Karpas-422 (cell line): ENCODE measurements at regions not wholly inside any gene's neighbourhood (a gene's known extent, or its start where the extent isn't known, plus 50 kb on each side); places are given as distances from the start of the nearest gene placed in this dataset.

Experiments
- DNase-seq: peaks from one replicate; pipeline ENCODE4 v3.0.0-alpha.2; 2015
- H2AFZ ChIP-seq: fragments of 200-600 bp; sonication (generic); 2 replicates; pipeline ENCODE4 v1.6.1; 2014; ENCODE audit warnings: antibody characterized with exemption, low read length, mixed read lengths
- H3K27ac ChIP-seq: fragments of 200-600 bp; sonication (generic); 2 replicates; pipeline ENCODE4 v1.5.1; 2014; ENCODE audit warnings: mild to moderate bottlenecking, low read length, moderate library complexity
- H3K27me3 ChIP-seq: fragments of 200-600 bp; sonication (generic); 2 replicates; pipeline ENCODE4 v1.6.1; 2014; ENCODE audit warnings: low read length, mixed read lengths
- H3K36me3 ChIP-seq: fragments of 200-600 bp; sonication (generic); 2 replicates; pipeline ENCODE4 v1.6.1; 2014; ENCODE audit warnings: low read length, mixed read lengths; ENCODE audit not compliant: insufficient read depth
- H3K4me1 ChIP-seq: fragments of 200-600 bp; sonication (generic); 2 replicates; pipeline ENCODE4 v1.6.1; 2014; ENCODE audit warnings: mild to moderate bottlenecking, low read length, mixed read lengths
- H3K4me2 ChIP-seq: fragments of 200-600 bp; sonication (generic); 2 replicates; pipeline ENCODE4 v1.6.1; 2014; ENCODE audit warnings: low read length, low read depth, mild to moderate bottlenecking; ENCODE audit not compliant: poor library complexity, severe bottlenecking
- H3K4me3 ChIP-seq: fragments of 200-600 bp; sonication (generic); 2 replicates; pipeline ENCODE4 v1.5.1; 2014; ENCODE audit warnings: mild to moderate bottlenecking, antibody characterized with exemption, low read length, mixed read lengths
- H3K79me2 ChIP-seq: fragments of 200-600 bp; sonication (generic); 2 replicates; pipeline ENCODE4 v1.6.1; 2014; ENCODE audit warnings: mild to moderate bottlenecking, low read length, mixed read lengths
- H3K9ac ChIP-seq: fragments of 200-600 bp; sonication (generic); 2 replicates; pipeline ENCODE4 v1.6.0; 2014; ENCODE audit warnings: low read length
- H3K9me2 ChIP-seq: fragments of 200-600 bp; sonication (generic), shearing (Covaris generic); replicated peaks from 2 replicates; pipeline ENCODE4 v1.6.0; 2014; ENCODE audit warnings: mild to moderate bottlenecking, low read length, moderate library complexity; ENCODE audit not compliant: insufficient read depth
- H3K9me3 ChIP-seq: fragments of 300-700, 200-600 bp; sonication (generic); 2 replicates; pipeline ENCODE4 v1.6.1; 2014; ENCODE audit warnings: low read length, mixed read lengths
- H4K20me1 ChIP-seq: fragments of 200-600 bp; sonication (generic); 2 replicates; pipeline ENCODE4 v1.6.1; 2014; ENCODE audit warnings: mild to moderate bottlenecking, antibody characterized with exemption, low read length, low read depth; ENCODE audit not compliant: insufficient read depth

- H3K27me3 ChIP-seq = 0 out of 2 replicates have a peak, but pooled peaks cover 3% of the 10 kb centered on the region
- H3K36me3 ChIP-seq = no peaks in the 10 kb centered on the region
- no peaks in the 10 kb centered on the region for H3K79me2 ChIP-seq
- H2AFZ ChIP-seq = no peak overlapping the region
- H4K20me1 ChIP-seq = no peaks in the 10 kb centered on the region
- H3K4me1 ChIP-seq = no peaks in the 10 kb centered on the region
- no peak overlapping the region for H3K4me2 ChIP-seq
- H3K9me3 ChIP-seq = no peaks in the 10 kb centered on the region
- H3K27ac ChIP-seq = no peak overlapping the region
- H3K9ac ChIP-seq = no peak overlapping the region
- DNase-seq = peak; percentile 25
- H3K9me2 ChIP-seq = no peaks in the 10 kb centered on the region
- H3K4me3 ChIP-seq = no peak overlapping the region
Measured at GRCh38 chr1:229710746-229711145, 84.7 kb downstream of the URB2 start.

- Histone ChIP-seq H3K9me3 (no peaks in the 10 kb centered on the region), H3K9ac (no peak overlapping the region), H3K27ac (no peak overlapping the region), H2AFZ (no peak overlapping the region), H3K4me3 (no peak overlapping the region), H3K9me2 (no peaks in the 10 kb centered on the region), H3K4me1 (no peaks in the 10 kb centered on the region; the same call in 1 of the 2 replicates), H3K36me3 (no peaks in the 10 kb centered on the region), H3K79me2 (no peaks in the 10 kb centered on the region), H4K20me1 (no peaks in the 10 kb centered on the region), H3K4me2 (no peak overlapping the region), H3K27me3 (0 out of 2 replicates have a peak, but pooled peaks cover 3% of the 10 kb centered on the region)
- no peak for DNase-seq
Measured at GRCh38 chr1:229714306-229714705, 88.3 kb downstream of the URB2 start.

GRCh38 chr1:229714964-229715603, 89.0 kb downstream of the URB2 start:
- Histone ChIP-seq H3K79me2 (no peaks in the 10 kb centered on the region), H3K9ac (no peak overlapping the region), H3K9me3 (no peaks in the 10 kb centered on the region), H3K27me3 (0 out of 2 replicates have a peak, but pooled peaks cover 3% of the 10 kb centered on the region), H3K4me1 (no peaks in the 10 kb centered on the region; the same call in 1 of the 2 replicates), H3K36me3 (no peaks in the 10 kb centered on the region), H3K4me3 (no peak overlapping the region), H3K27ac (no peak overlapping the region), H4K20me1 (no peaks in the 10 kb centered on the region), H3K4me2 (no peak overlapping the region), H3K9me2 (no peaks in the 10 kb centered on the region), H2AFZ (no peak overlapping the region)
- DNase-seq = peak; percentile 84

- Histone ChIP-seq H3K9ac (no peak overlapping the region), H3K9me3 (no peaks in the 10 kb centered on the region), H4K20me1 (no peaks in the 10 kb centered on the region), H3K27me3 (no peaks in the 10 kb centered on the region), H2AFZ (no peak overlapping the region), H3K79me2 (no peaks in the 10 kb centered on the region), H3K4me2 (no peak overlapping the region), H3K36me3 (no peaks in the 10 kb centered on the region), H3K27ac (no peak overlapping the region), H3K9me2 (no peaks in the 10 kb centered on the region), H3K4me1 (no peaks in the 10 kb centered on the region; the same call in 1 of the 2 replicates), H3K4me3 (no peak overlapping the region)
- DNase-seq = no peak
Measured at GRCh38 chr1:229716069-229716468, 90.0 kb downstream of the URB2 start.

- H3K36me3 ChIP-seq = no peaks in the 10 kb centered on the region
- no peaks in the 10 kb centered on the region for H3K9me3 ChIP-seq
- no peak overlapping the region for H3K4me3 ChIP-seq
- H3K9me2 ChIP-seq = no peaks in the 10 kb centered on the region
- H3K27me3 ChIP-seq = no peaks in the 10 kb centered on the region
- H4K20me1 ChIP-seq = no peaks in the 10 kb centered on the region
- H2AFZ ChIP-seq = no peak overlapping the region
- no peaks in the 10 kb centered on the region; the same call in 1 of the 2 replicates for H3K4me1 ChIP-seq
- no peak overlapping the region for H3K4me2 ChIP-seq
- no peak overlapping the region for H3K9ac ChIP-seq
- no peak for DNase-seq
- H3K27ac ChIP-seq = no peak overlapping the region
- no peaks in the 10 kb centered on the region for H3K79me2 ChIP-seq
Measured at GRCh38 chr1:229716704-229717103, 90.7 kb downstream of the URB2 start.

GRCh38 chr1:229717786-229718576, 91.9 kb downstream of the URB2 start:
- H3K9me3 ChIP-seq = no peaks in the 10 kb centered on the region
- no peaks in the 10 kb centered on the region for H3K27me3 ChIP-seq
- no peaks in the 10 kb centered on the region for H3K36me3 ChIP-seq
- DNase-seq = peak; percentile 51
- no peak overlapping the region for H3K4me3 ChIP-seq
- H3K79me2 ChIP-seq = no peaks in the 10 kb centered on the region
- H4K20me1 ChIP-seq = no peaks in the 10 kb centered on the region
- no peaks in the 10 kb centered on the region; the same call in 1 of the 2 replicates for H3K4me1 ChIP-seq
- H3K9ac ChIP-seq = no peak overlapping the region
- H3K27ac ChIP-seq = no peak overlapping the region
- no peak overlapping the region for H2AFZ ChIP-seq
- H3K4me2 ChIP-seq = no peak overlapping the region
- no peaks in the 10 kb centered on the region for H3K9me2 ChIP-seq

- no peaks in the 10 kb centered on the region for H3K36me3 ChIP-seq
- no peaks in the 10 kb centered on the region for H3K4me1 ChIP-seq
- no peak overlapping the region for H3K4me3 ChIP-seq
- H3K27me3 ChIP-seq = no peaks in the 10 kb centered on the region
- no peaks in the 10 kb centered on the region for H3K79me2 ChIP-seq
- H3K4me2 ChIP-seq = no peak overlapping the region
- DNase-seq = no peak
- no peaks in the 10 kb centered on the region for H4K20me1 ChIP-seq
- H2AFZ ChIP-seq = no peak overlapping the region
- no peak overlapping the region for H3K9ac ChIP-seq
- H3K9me3 ChIP-seq = no peaks in the 10 kb centered on the region
- H3K9me2 ChIP-seq = no peaks in the 10 kb centered on the region
- H3K27ac ChIP-seq = no peak overlapping the region
Measured at GRCh38 chr1:229726061-229726460, 100.0 kb downstream of the URB2 start.

- Histone ChIP-seq H3K27ac (no peak overlapping the region), H3K9ac (no peak overlapping the region), H3K4me2 (no peak overlapping the region), H3K27me3 (no peaks in the 10 kb centered on the region), H2AFZ (no peak overlapping the region), H3K4me3 (no peak overlapping the region), H3K9me3 (no peaks in the 10 kb centered on the region), H4K20me1 (no peaks in the 10 kb centered on the region), H3K9me2 (no peaks in the 10 kb centered on the region), H3K4me1 (no peaks in the 10 kb centered on the region), H3K36me3 (no peaks in the 10 kb centered on the region), H3K79me2 (no peaks in the 10 kb centered on the region)
- no peak for DNase-seq
Measured at GRCh38 chr1:229729916-229730315, 103.9 kb downstream of the URB2 start.
